ENCODE measurements at regions not wholly inside any gene's neighbourhood (a gene's known extent, or its start where the extent isn't known, plus 50 kb on each side); places are given as distances from the start of the nearest gene placed in this dataset.

- BruUV-seq (replicated peaks): no TSS peak
- peaks cover 6 to 7% of the 10 kb centered on the region in 2 experiments; a peak in 1 of 4 replicates for H3K79me1 ChIP-seq (ENCODE audit: low read depth in 1 of 2, low read length in 2 of 2)
- H3K36me3 ChIP-seq (ENCODE audit: control insufficient read depth, insufficient read depth, low read length): no peaks in the 10 kb centered on the region
- no peak overlapping the region for H3K4ac ChIP-seq (ENCODE audit: low read depth, low read length)
- no peak overlapping the region; the same call in 1 of the 2 replicates for H3K18ac ChIP-seq (ENCODE audit: low read depth, low read length)
- no peaks in the 10 kb centered on the region for H4K20me1 ChIP-seq (ENCODE audit: insufficient read depth, low read length)
- H2BK15ac ChIP-seq (ENCODE audit: low read depth, low read length): no peak overlapping the region
- intact Hi-C loops (cut with micrococcal nuclease) (no loop called here), in situ Hi-C loops (cut with MboI; ENCODE audit: low sequenced_read_pairs) (no loop called here), dilution Hi-C loops (cut with HindIII; ENCODE audit: low sequenced_read_pairs, unreplicated experiment) (no loop called here)
- no peak for ATAC-seq (ENCODE audit: low read depth)
- DNase-seq: peak; percentile 33
- H4K5ac ChIP-seq (ENCODE audit: low read depth, low read length): no peak overlapping the region; the same call in 1 of the 2 replicates
- no peak overlapping the region for H3K4me2 ChIP-seq (ENCODE audit: low read depth, low read length)
- peaks cover 10% of the 10 kb centered on the region for H3K4me1 ChIP-seq (ENCODE audit: control insufficient read depth, insufficient read depth, low read length)
- H4K91ac ChIP-seq (ENCODE audit: insufficient read depth, low read depth, low read length): no peak overlapping the region
- H2AK9ac ChIP-seq (replicated peaks; ENCODE audit: low read depth, low read length, poor library complexity): no peak overlapping the region
- H2AFZ ChIP-seq (replicated peaks; ENCODE audit: low read length, poor library complexity): no peak overlapping the region
- H3K4me3 ChIP-seq (ENCODE audit: insufficient read depth, low read depth, low read length): no peak overlapping the region
- H2BK5ac ChIP-seq (ENCODE audit: low read depth, low read length, poor library complexity, severe bottlenecking): no peak overlapping the region
- peaks cover 9% of the 10 kb centered on the region; the same call in 1 of the 2 replicates for H3K9me1 ChIP-seq (ENCODE audit: insufficient read depth, low read length)
- no peak overlapping the region for H2BK20ac ChIP-seq (ENCODE audit: low read depth, low read length)
- ChIA-PET POLR2A (ENCODE audit: unreplicated experiment) (no interaction called here), CTCF (no interaction called here)
- H3K23ac ChIP-seq (ENCODE audit: low read depth, low read length): no peak overlapping the region
- no peak overlapping the region for H3K27ac ChIP-seq (ENCODE audit: insufficient read depth, low read length)
- no peak overlapping the region for H2BK120ac ChIP-seq (ENCODE audit: low read depth, low read length)
- H3K9ac ChIP-seq (ENCODE audit: low read depth, low read length): no peak overlapping the region
- no peak overlapping the region for H4K8ac ChIP-seq (ENCODE audit: low read depth in 2 of 2, low read length in 2 of 2)
- no peaks in the 10 kb centered on the region for H3K27me3 ChIP-seq (ENCODE audit: control insufficient read depth, insufficient read depth, low read length)
- H2AK5ac ChIP-seq (ENCODE audit: low read depth, low read length): no peak overlapping the region
- H3K14ac ChIP-seq (replicated peaks; ENCODE audit: low read depth, low read length): no peak overlapping the region
- H3K9me3 ChIP-seq (ENCODE audit: control insufficient read depth, insufficient read depth, low read length): peaks cover 7% of the 10 kb centered on the region
- TF ChIP-seq RFX5 (IDR thresholded peaks at IDR 0.05; ENCODE audit: low read depth, low read length): no peak
- no peak for TF ChIP-seq FOS (IDR thresholded peaks at IDR 0.05; ENCODE audit: low read depth, low read length)
- TF ChIP-seq RAD21 (IDR thresholded peaks at IDR 0.05; ENCODE audit: low read length): no peak
- TF ChIP-seq MAZ (IDR thresholded peaks at IDR 0.05; ENCODE audit: borderline replicate concordance, low read depth, low read length): no peak
- H3K56ac ChIP-seq (ENCODE audit: extremely low read depth, insufficient read depth, low read length): no peak overlapping the region
Observed at GRCh38 chr14:61977217-61977616, 215.0 kb downstream of the SNAPC1 start.

Measured in IMR-90 (cell line).